GM12878 (cell line): ENCODE measurements at regions not wholly inside any gene's neighbourhood (a gene's known extent, or its start where the extent isn't known, plus 50 kb on each side); places are given as distances from the start of the nearest gene placed in this dataset.

Source experiments
- ATAC-seq: fragments of 200-7000 bp; cut with Tn5 transposase; 3 replicates; pipeline ENCODE4 v1.9.1; 2020; ENCODE audit warnings: mild to moderate bottlenecking, moderate library complexity
- BruUV-seq: library from RNA; stranded (reverse); fragments of 400-500 nt; replicated peaks from 2 replicates; lab custom pipeline; 2021; lab: Mats Ljungman, UMichigan
- CTCF ChIA-PET: fragments of 300-600 bp; sonication (Branson Sonifier 250); formaldehyde crosslinking; extraction: SDS; loops from one replicate; lab custom pipeline; 2021; ENCODE audit warnings: inconsistent platforms; lab: Yijun Ruan, JAX
- POLR2A ChIA-PET: fragments of 350-600 bp; formaldehyde crosslinking; extraction: SDS; loops from one replicate; lab custom pipeline; 2021; ENCODE audit warnings: inconsistent platforms; lab: Charles Lee
- RAD21 ChIA-PET: fragments of 300-600 bp; sonication (Branson Sonifier 250); formaldehyde crosslinking; loops from one replicate; lab custom pipeline; 2023; ENCODE audit warnings: antibody characterized with exemption; ENCODE audit not compliant: unreplicated experiment; lab: Charles Lee
- SMC1A ChIA-PET: fragments of 300-600 bp; sonication (Branson Sonifier 250); formaldehyde crosslinking; loops from one replicate; lab custom pipeline; 2023; ENCODE audit not compliant: unreplicated experiment, uncharacterized antibody; lab: Charles Lee
- DNase-seq: peaks from one replicate; pipeline ENCODE4 v3.0.0-alpha.2; 2011; ENCODE audit warnings: low read depth, low spot score
- FAIRE-seq: peaks from 3 replicates; lab custom pipeline; 2011; peaks lifted over from hg19 to GRCh38; lab: Jason Lieb, UNC
- H2AFZ ChIP-seq: 2 replicates; pipeline ENCODE4 v1.6.0; 2011; ENCODE audit warnings: low read depth, low read length, control low read depth; ENCODE audit not compliant: control insufficient read depth
- H3K27ac ChIP-seq: 2 replicates; pipeline ENCODE4 v1.5.1; 2011; ENCODE audit warnings: control low read depth; ENCODE audit not compliant: control insufficient read depth, insufficient read depth
- H3K27me3 ChIP-seq, 2 experiments: replicated peaks in 1 of 2; 2 replicates each; pipeline versions ENCODE4 v1.6.0 to v1.6.1; 2011; ENCODE audit warnings: low read length in 1 of 2; ENCODE audit not compliant: control insufficient read depth in 2 of 2, insufficient read depth in 2 of 2
- H3K36me3 ChIP-seq, 2 experiments: 2 replicates each; pipeline ENCODE4 v1.5.1; 2011; ENCODE audit warnings: low read length in 1 of 2; ENCODE audit not compliant: control insufficient read depth in 2 of 2, insufficient read depth in 2 of 2
- H3K4me1 ChIP-seq: 2 replicates; pipeline ENCODE4 v1.6.1; 2011; ENCODE audit warnings: mild to moderate bottlenecking, low read length, moderate library complexity, mixed read lengths; ENCODE audit not compliant: control insufficient read depth, insufficient read depth
- H3K4me2 ChIP-seq: 2 replicates; pipeline ENCODE4 v1.6.0; 2011; ENCODE audit warnings: control low read depth; ENCODE audit not compliant: control insufficient read depth, insufficient read depth
- H3K4me3 ChIP-seq: fragments of 200-600 bp; sonication (generic); 2 replicates; pipeline ENCODE4 v1.5.1; 2016
- H3K79me2 ChIP-seq: 2 replicates; pipeline ENCODE4 v1.6.0; 2011; ENCODE audit warnings: low read length; ENCODE audit not compliant: control insufficient read depth, insufficient read depth
- H3K9ac ChIP-seq: 2 replicates; pipeline ENCODE4 v1.8.0; 2011; ENCODE audit warnings: low read length, control low read depth, mixed read lengths; ENCODE audit not compliant: control insufficient read depth, insufficient read depth
- H3K9me3 ChIP-seq: replicated peaks from 3 replicates; pipeline ENCODE4 v1.5.1; 2011; ENCODE audit warnings: mild to moderate bottlenecking, low read length; ENCODE audit not compliant: control insufficient read depth, insufficient read depth
- H4K20me1 ChIP-seq: 2 replicates; pipeline ENCODE4 v1.6.0; 2011; ENCODE audit not compliant: control insufficient read depth, insufficient read depth
- BCL11A ChIP-seq: IDR thresholded peaks from 2 replicates; pipeline ENCODE4 v1.6.1; 2011; ENCODE audit warnings: low read depth, low read length
- CEBPB ChIP-seq, 2 experiments: fragments of 150-350 bp in 1 of 2; IDR thresholded peaks; 2 replicates each; pipeline ENCODE4 v1.6.1; 2012 to 2014; ENCODE audit warnings: low read depth in 2 of 2, low read length in 2 of 2, borderline replicate concordance in 1 of 2, inconsistent platforms in 1 of 2
- CREM ChIP-seq: IDR thresholded peaks from 2 replicates; pipeline ENCODE4 v1.6.1; 2014; ENCODE audit warnings: antibody characterized with exemption, low read depth
- MEF2B ChIP-seq: fragments of 450-650 bp; IDR thresholded peaks from 2 replicates; pipeline ENCODE4 v1.6.1; 2018; ENCODE audit warnings: mild to moderate bottlenecking, moderate library complexity; ENCODE audit not compliant: partially characterized antibody, poor library complexity, severe bottlenecking
- MTA2 ChIP-seq: fragments of 450-650 bp; IDR thresholded peaks from 2 replicates; pipeline ENCODE4 v1.6.1; 2016; ENCODE audit warnings: low read depth, mild to moderate bottlenecking, moderate library complexity
- NBN ChIP-seq: fragments of 450-650 bp; IDR thresholded peaks from 2 replicates; pipeline ENCODE4 v1.6.1; 2016
- NFYB ChIP-seq: IDR thresholded peaks from 2 replicates; pipeline ENCODE4 v1.6.1; 2011; ENCODE audit warnings: low read depth, mild to moderate bottlenecking, low read length, improper control_type of control experiment, moderate library complexity; ENCODE audit not compliant: insufficient read depth
- NR2C1 ChIP-seq: fragments of 450-650 bp; IDR thresholded peaks from 2 replicates; pipeline ENCODE4 v1.6.1; 2017; ENCODE audit warnings: antibody characterized with exemption, mild to moderate bottlenecking, moderate library complexity
- RB1 ChIP-seq: fragments of 450-650 bp; formaldehyde crosslinking; IDR thresholded peaks from 2 replicates; pipeline ENCODE4 v1.6.1; 2017; ENCODE audit warnings: mild to moderate bottlenecking, borderline replicate concordance
- SIX5 ChIP-seq: IDR thresholded peaks from 2 replicates; pipeline ENCODE4 v1.6.1; 2011; ENCODE audit warnings: mild to moderate bottlenecking, low read depth, low read length, moderate library complexity; ENCODE audit not compliant: severe bottlenecking
- TCF12 ChIP-seq: IDR thresholded peaks from 2 replicates; pipeline ENCODE4 v1.6.1; 2011; ENCODE audit warnings: low read depth, mild to moderate bottlenecking, low read length
- TCF7 ChIP-seq: IDR thresholded peaks from 2 replicates; pipeline ENCODE4 v1.6.1; 2014; ENCODE audit warnings: antibody characterized with exemption, borderline replicate concordance
- YY1 ChIP-seq: IDR thresholded peaks from 2 replicates; pipeline ENCODE4 v1.6.1; 2011; ENCODE audit warnings: low read depth, mild to moderate bottlenecking, low read length
- ZNF207 ChIP-seq: fragments of 450-650 bp; IDR thresholded peaks from 2 replicates; pipeline ENCODE4 v1.6.1; 2014; ENCODE audit warnings: antibody characterized with exemption, mild to moderate bottlenecking, borderline replicate concordance
- WGBS: methylation state at CpG from one replicate; pipeline ENCODE4 v1.1.6; 2016; ENCODE audit warnings: low lambda C conversion rate; ENCODE audit not compliant: insufficient replicate concordance, insufficient coverage; ENCODE audit errors: missing lambda C conversion rate; 5-methylcytosine and 5-hydroxymethylcytosine counted together
- in situ Hi-C: fragments of 300-500 bp; cut with MboI; formaldehyde crosslinking; loops from 9 replicates; pipeline ENCODE4 v1.14.3; 2018; ENCODE audit warnings: mixed read lengths
- intact Hi-C: fragments of 100-400 bp; cut with micrococcal nuclease; formaldehyde crosslinking; loops from one replicate; pipeline ENCODE4 v1.14.2; 2022; ENCODE audit not compliant: unreplicated experiment

DNA sequence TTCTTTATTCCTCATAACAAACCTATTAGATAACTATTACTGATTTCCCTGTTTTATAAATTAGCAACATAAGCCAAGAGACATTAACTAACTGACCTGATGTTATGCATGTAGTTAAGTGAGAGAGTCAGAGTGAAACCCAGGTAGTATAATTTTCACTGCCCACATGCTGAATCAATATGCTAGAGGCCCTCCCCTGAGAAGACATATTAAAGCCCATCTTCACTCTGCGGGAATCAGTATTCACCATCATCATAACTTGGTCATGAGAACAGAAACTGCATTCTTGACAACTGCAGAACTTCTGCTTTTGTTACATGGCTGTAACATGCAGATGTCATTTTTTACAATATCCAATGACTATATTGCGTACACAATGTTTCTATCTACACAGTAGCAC lies 1324.3 kb downstream of the ARAP2 start:
- SMC1A ChIA-PET = no interaction called here

DNA sequence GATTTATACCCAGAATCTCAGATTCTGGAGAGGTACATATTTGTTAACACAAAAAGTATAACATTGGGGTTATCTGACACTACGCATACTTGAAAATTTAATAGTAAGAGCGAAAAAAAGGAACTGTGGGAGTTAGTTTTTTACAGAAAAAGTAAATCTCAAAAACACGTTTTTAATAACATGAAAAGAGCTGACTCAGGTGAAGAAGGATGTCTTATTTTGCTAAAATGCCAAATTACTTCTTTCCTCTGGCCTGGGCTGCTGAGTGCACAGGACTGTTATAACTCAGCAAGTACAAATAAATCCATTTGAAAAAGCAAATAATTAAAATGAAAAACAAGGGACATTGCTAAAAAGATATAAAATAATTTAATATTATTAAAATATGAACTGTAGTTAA lies 1322.9 kb downstream of the ARAP2 start:
- Histone ChIP-seq H3K27me3 (no peaks in the 10 kb centered on the region), H3K4me3 (no peak overlapping the region), H3K4me1 (no peaks in the 10 kb centered on the region), H3K4me2 (no peak overlapping the region), H3K36me3 (no peaks in the 10 kb centered on the region)
- ATAC-seq = no peak
- BruUV-seq = no TSS peak
- ChIA-PET CTCF (no interaction called here), POLR2A (no interaction called here)
- no peak for TF ChIP-seq CREM
- no peak for TF ChIP-seq YY1
- TF ChIP-seq TCF12 = no peak
- no peak for TF ChIP-seq NFYB
- no peak for TF ChIP-seq NBN
- no peak for TF ChIP-seq TCF7
- no peak for TF ChIP-seq CEBPB (IDR thresholded peaks at IDR 0.05; ENCODE audit: borderline replicate concordance in 1 of 2, low read depth in 2 of 2, low read length in 2 of 2)
- TF ChIP-seq NR2C1 = no peak
- no peak for TF ChIP-seq BCL11A
- TF ChIP-seq SIX5 = no peak
- TF ChIP-seq RB1 = no peak
- TF ChIP-seq, all 136 proteins: peak for 0
- no peak overlapping the region for H2AFZ ChIP-seq
- ChIA-PET SMC1A (interaction anchor here (0.6 kb wide), 1 partner anchor 714 kb away, joined by 3 read pairs; no protein-coding TSS in a partner anchor), RAD21 (no interaction called here)
- H3K27ac ChIP-seq = no peak overlapping the region
- WGBS = 30% methylated on average over 3 of the region's 3 CpGs
- no peaks in the 10 kb centered on the region for H3K79me2 ChIP-seq
- intact Hi-C loops (no loop called here), in situ Hi-C loops (no loop called here)
- no peak overlapping the region for H3K9ac ChIP-seq
- H4K20me1 ChIP-seq = no peaks in the 10 kb centered on the region
- FAIRE-seq = no peak
- no peak for DNase-seq
- H3K9me3 ChIP-seq = no peaks in the 10 kb centered on the region

More for the DNA sequence above, 1324.3 kb downstream of the ARAP2 start:
- Histone ChIP-seq H3K9ac (no peak overlapping the region), H3K79me2 (no peaks in the 10 kb centered on the region), H3K4me1 (no peaks in the 10 kb centered on the region), H3K4me3 (no peak overlapping the region), H3K9me3 (no peaks in the 10 kb centered on the region), H3K27me3 (no peaks in the 10 kb centered on the region), H3K27ac (no peak overlapping the region), H4K20me1 (no peaks in the 10 kb centered on the region), H2AFZ (no peak overlapping the region), H3K36me3 (no peaks in the 10 kb centered on the region), H3K4me2 (no peak overlapping the region)
- BruUV-seq = no TSS peak
- peak; percentile 52 for ATAC-seq
- POLR2A ChIA-PET = no interaction called here
- WGBS = 39% methylated on average over 2 of the region's 2 CpGs
- intact Hi-C loops = no loop called here
- TF ChIP-seq ZNF207 (no peak), MEF2B (peak; percentile 42), MTA2 (no peak)
- no peak for DNase-seq
- FAIRE-seq = no peak
- CTCF ChIA-PET = no interaction called here
- RAD21 ChIA-PET = no interaction called here
- in situ Hi-C loops = no loop called here
